Pons (tissue), 1 donor: ENCODE measurements at regions not wholly inside any gene's neighbourhood (a gene's known extent, or its start where the extent isn't known, plus 50 kb on each side); places are given as distances from the start of the nearest gene placed in this dataset.

Experiments
- DNase-seq: peaks from one replicate; pipeline ENCODE4 v3.0.0-alpha.2; 2016; ENCODE audit warnings: low spot score

DNA sequence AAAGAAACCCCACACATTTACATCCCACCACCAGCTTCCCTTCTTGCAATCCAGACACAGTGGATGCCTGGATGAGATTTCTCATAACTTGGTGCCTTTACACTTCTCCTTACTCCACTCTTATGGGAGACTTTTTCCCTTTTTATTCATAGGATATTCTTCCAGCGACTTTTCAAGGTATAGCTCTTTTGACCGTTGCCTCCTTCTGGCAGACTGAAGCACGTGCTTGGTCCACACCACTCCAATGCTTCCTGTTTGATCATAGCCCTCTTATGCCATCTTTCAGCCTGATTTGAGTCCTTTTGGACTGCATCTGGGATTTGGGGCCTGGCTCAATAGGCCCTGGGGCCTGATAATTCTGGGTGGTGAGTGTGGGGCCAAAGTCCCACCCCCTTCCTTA is 87.7 kb downstream of the ERCC5 start:
- no peak for DNase-seq

- no peak for DNase-seq
These were observed 87.3 kb downstream of the ERCC5 start for GRCh38 chr13:102933122-102933521.

GRCh38 chr13:102932331-102932730 is 86.5 kb downstream of the ERCC5 start:
- no peak for DNase-seq

- no peak for DNase-seq
These were observed 84.7 kb downstream of the ERCC5 start for GRCh38 chr13:102930566-102930965.

GRCh38 chr13:102928941-102929675 is 83.3 kb downstream of the ERCC5 start:
- no peak for DNase-seq
